Neural cell (in vitro differentiated cells): ENCODE measurements at regions not wholly inside any gene's neighbourhood (a gene's known extent, or its start where the extent isn't known, plus 50 kb on each side); places are given as distances from the start of the nearest gene placed in this dataset.

Experiments
- H2AFZ ChIP-seq: fragments of 200-600, 300-800 bp; sonication (generic), shearing (Covaris generic); 2 replicates; pipeline ENCODE4 v1.6.0; 2014; ENCODE audit warnings: low read depth, mild to moderate bottlenecking, antibody characterized with exemption, low read length, moderate library complexity
- H3F3A ChIP-seq: fragments of 200-600 bp; shearing (Covaris generic); 2 replicates; pipeline ENCODE4 v1.6.1; 2016; ENCODE audit warnings: mild to moderate bottlenecking, moderate library complexity, mixed read lengths, antibody characterized with exemption, low read length; ENCODE audit not compliant: insufficient read depth, poor library complexity, severe bottlenecking
- H3K27ac ChIP-seq: fragments of 200-600, 300-800 bp; sonication (generic), shearing (Covaris generic); 2 replicates; pipeline ENCODE4 v1.5.1; 2014; ENCODE audit warnings: mild to moderate bottlenecking, low read length, moderate library complexity
- H3K27me3 ChIP-seq: fragments of 300-800, 200-600 bp; sonication (generic), shearing (Covaris generic); 2 replicates; pipeline ENCODE4 v1.6.0; 2014; ENCODE audit warnings: mild to moderate bottlenecking, low read depth, low read length, moderate library complexity; ENCODE audit not compliant: insufficient read depth
- H3K36me3 ChIP-seq: fragments of 300-800, 200-600 bp; sonication (generic), shearing (Covaris generic); 2 replicates; pipeline ENCODE4 v1.5.1; 2014; ENCODE audit warnings: mild to moderate bottlenecking, antibody characterized with exemption, low read length, moderate library complexity; ENCODE audit not compliant: insufficient read depth
- H3K4me2 ChIP-seq: fragments of 300-800, 200-600 bp; sonication (generic), shearing (Covaris generic); 2 replicates; pipeline ENCODE4 v1.6.0; 2014; ENCODE audit warnings: mild to moderate bottlenecking, low read length
- H3K4me3 ChIP-seq: fragments of 300-800, 200-600 bp; sonication (generic), shearing (Covaris generic); 2 replicates; pipeline ENCODE4 v1.5.1; 2014; ENCODE audit warnings: mild to moderate bottlenecking, low read length, moderate library complexity
- H3K79me2 ChIP-seq: fragments of 200-600 bp; shearing (Covaris generic); replicated peaks from 2 replicates; pipeline ENCODE4 v1.6.0; 2014; ENCODE audit warnings: mild to moderate bottlenecking, low read length, moderate library complexity; ENCODE audit not compliant: insufficient read depth
- H3K9ac ChIP-seq: fragments of 300-800, 200-600 bp; sonication (generic), shearing (Covaris generic); 2 replicates; pipeline ENCODE4 v1.6.1; 2016; ENCODE audit warnings: mild to moderate bottlenecking, low read length, mixed read lengths
- H3K9me2 ChIP-seq: fragments of 200-600 bp; shearing (Covaris generic); 2 replicates; pipeline ENCODE4 v1.6.1; 2016; ENCODE audit warnings: mild to moderate bottlenecking, low read length, mixed read lengths; ENCODE audit not compliant: insufficient read depth
- H3K9me3 ChIP-seq: fragments of 200-600, 300-800 bp; sonication (generic), shearing (Covaris generic); 2 replicates; pipeline ENCODE4 v1.6.1; 2016; ENCODE audit warnings: mild to moderate bottlenecking, mixed run types, low read length, moderate library complexity, mixed read lengths
- H4K20me1 ChIP-seq: fragments of 200-600 bp; shearing (Covaris generic); 2 replicates; pipeline ENCODE4 v1.6.1; 2016; ENCODE audit warnings: mild to moderate bottlenecking, mixed run types; ENCODE audit not compliant: insufficient read depth
- EP300 ChIP-seq: fragments of 450-650 bp; conservative IDR thresholded peaks from 2 replicates; pipeline ENCODE4 v1.6.1; 2014; ENCODE audit warnings: antibody characterized with exemption, mild to moderate bottlenecking, moderate library complexity; ENCODE audit not compliant: poor library complexity, severe bottlenecking
- EZH2 ChIP-seq: fragments of 200-600, 300-800 bp; shearing (Covaris generic), sonication (generic); IDR thresholded peaks from 2 replicates; pipeline ENCODE4 v1.6.1; 2014; ENCODE audit warnings: antibody characterized with exemption, low read length, borderline replicate concordance, mild to moderate bottlenecking; ENCODE audit not compliant: insufficient read depth, poor library complexity, severe bottlenecking
- MXI1 ChIP-seq: fragments of 450-650 bp; conservative IDR thresholded peaks from 2 replicates; pipeline ENCODE4 v1.6.1; 2014; ENCODE audit warnings: antibody characterized with exemption, mild to moderate bottlenecking; ENCODE audit not compliant: poor library complexity, severe bottlenecking
- POLR2AphosphoS5 ChIP-seq: IDR thresholded peaks from 2 replicates; pipeline ENCODE4 v1.6.1; 2012
- RAD21 ChIP-seq: fragments of 450-650 bp; conservative IDR thresholded peaks from 2 replicates; pipeline ENCODE4 v1.6.1; 2014; ENCODE audit warnings: antibody characterized with exemption, mild to moderate bottlenecking, moderate library complexity
- REST ChIP-seq: IDR thresholded peaks from 2 replicates; pipeline ENCODE4 v1.6.1; 2012; ENCODE audit warnings: borderline replicate concordance
- SMC3 ChIP-seq: fragments of 450-650 bp; conservative IDR thresholded peaks from 2 replicates; pipeline ENCODE4 v1.6.1; 2014; ENCODE audit warnings: antibody characterized with exemption, mild to moderate bottlenecking, moderate library complexity; ENCODE audit not compliant: poor library complexity
- TAF1 ChIP-seq: IDR thresholded peaks from 2 replicates; pipeline ENCODE4 v1.6.1; 2012; ENCODE audit warnings: low read depth
- TF ChIP-seq, protein P1 (sequence below): fragments of 450-650 bp; IDR thresholded peaks from 2 replicates; pipeline ENCODE4 v1.5.1; 2014; ENCODE audit warnings: antibody characterized with exemption, mild to moderate bottlenecking, moderate library complexity; ENCODE audit not compliant: poor library complexity, severe bottlenecking

DNA sequence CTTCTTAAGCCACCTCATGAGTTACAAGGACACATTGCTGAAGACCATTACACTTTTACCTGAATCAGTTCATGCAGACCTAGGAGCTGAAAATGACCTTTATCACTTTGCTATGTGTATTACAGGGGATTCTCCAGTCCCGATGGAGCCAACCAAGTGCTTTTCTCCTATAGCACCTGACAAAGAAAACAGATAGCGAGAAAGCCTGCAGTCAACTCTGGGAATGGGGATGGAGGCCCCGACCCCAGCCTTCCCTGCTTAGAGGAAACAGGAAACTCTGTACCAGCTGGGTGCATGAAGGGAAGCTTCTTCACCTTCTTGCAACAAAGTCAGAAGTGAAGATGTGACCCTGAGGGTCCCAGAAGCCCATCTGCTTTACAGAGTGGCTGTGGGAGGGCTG, 168.3 kb upstream of the SEMA6D start:
- no peaks in the 10 kb centered on the region for H3K36me3 ChIP-seq
- no peak overlapping the region for H2AFZ ChIP-seq
- H3K27ac ChIP-seq = no peak overlapping the region
- no peak overlapping the region for H3K9ac ChIP-seq
- H3K4me2 ChIP-seq = no peak overlapping the region
- H3K79me2 ChIP-seq = no peaks in the 10 kb centered on the region
- H3K27me3 ChIP-seq = no peaks in the 10 kb centered on the region
- no peaks in the 10 kb centered on the region for H3K9me2 ChIP-seq
- no peaks in the 10 kb centered on the region for H3K9me3 ChIP-seq
- TF ChIP-seq, protein P1, sequence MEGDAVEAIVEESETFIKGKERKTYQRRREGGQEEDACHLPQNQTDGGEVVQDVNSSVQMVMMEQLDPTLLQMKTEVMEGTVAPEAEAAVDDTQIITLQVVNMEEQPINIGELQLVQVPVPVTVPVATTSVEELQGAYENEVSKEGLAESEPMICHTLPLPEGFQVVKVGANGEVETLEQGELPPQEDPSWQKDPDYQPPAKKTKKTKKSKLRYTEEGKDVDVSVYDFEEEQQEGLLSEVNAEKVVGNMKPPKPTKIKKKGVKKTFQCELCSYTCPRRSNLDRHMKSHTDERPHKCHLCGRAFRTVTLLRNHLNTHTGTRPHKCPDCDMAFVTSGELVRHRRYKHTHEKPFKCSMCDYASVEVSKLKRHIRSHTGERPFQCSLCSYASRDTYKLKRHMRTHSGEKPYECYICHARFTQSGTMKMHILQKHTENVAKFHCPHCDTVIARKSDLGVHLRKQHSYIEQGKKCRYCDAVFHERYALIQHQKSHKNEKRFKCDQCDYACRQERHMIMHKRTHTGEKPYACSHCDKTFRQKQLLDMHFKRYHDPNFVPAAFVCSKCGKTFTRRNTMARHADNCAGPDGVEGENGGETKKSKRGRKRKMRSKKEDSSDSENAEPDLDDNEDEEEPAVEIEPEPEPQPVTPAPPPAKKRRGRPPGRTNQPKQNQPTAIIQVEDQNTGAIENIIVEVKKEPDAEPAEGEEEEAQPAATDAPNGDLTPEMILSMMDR = no peak
- TF ChIP-seq POLR2AphosphoS5 = no peak
- no peak for TF ChIP-seq EZH2
- TF ChIP-seq TAF1 = no peak
- TF ChIP-seq SMC3 = no peak
- no peak for TF ChIP-seq RAD21
- no peak for TF ChIP-seq REST
- TF ChIP-seq EP300 = no peak
- TF ChIP-seq MXI1 = no peak
- H3K4me3 ChIP-seq = no peak overlapping the region
- no peaks in the 10 kb centered on the region for H3F3A ChIP-seq
- no peaks in the 10 kb centered on the region for H4K20me1 ChIP-seq

DNA sequence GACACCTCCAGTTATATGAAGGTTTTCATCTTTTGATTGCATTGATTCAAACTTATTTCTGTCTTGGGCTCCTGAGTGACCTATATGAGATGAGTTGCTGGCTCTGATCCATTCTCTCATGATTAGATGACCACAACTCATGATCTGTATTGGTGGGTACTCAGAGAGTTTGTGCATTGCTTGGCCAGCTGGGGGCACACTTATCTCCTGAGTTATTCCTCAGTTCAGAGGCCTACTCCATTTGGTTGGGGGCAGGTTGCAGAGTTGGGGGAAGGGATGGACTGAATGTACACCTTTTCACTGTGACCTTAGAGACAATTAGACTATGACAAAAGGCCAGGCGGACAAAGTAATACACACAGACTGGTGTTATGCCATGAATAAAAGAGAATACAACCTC, 166.2 kb upstream of the SEMA6D start:
- H3K27ac ChIP-seq = no peak overlapping the region
- H3K4me2 ChIP-seq = no peak overlapping the region
- no peaks in the 10 kb centered on the region for H3F3A ChIP-seq
- H3K4me3 ChIP-seq = no peak overlapping the region
- H3K79me2 ChIP-seq = no peaks in the 10 kb centered on the region
- H3K9ac ChIP-seq = no peak overlapping the region
- TF ChIP-seq POLR2AphosphoS5 (no peak), MXI1 (no peak), RAD21 (no peak), EP300 (no peak), EZH2 (no peak), TAF1 (no peak)
- TF ChIP-seq, protein P1 = no peak
- H3K36me3 ChIP-seq = no peaks in the 10 kb centered on the region
- no peaks in the 10 kb centered on the region for H4K20me1 ChIP-seq
- no peaks in the 10 kb centered on the region for H3K9me2 ChIP-seq
- H2AFZ ChIP-seq = no peak overlapping the region
- H3K9me3 ChIP-seq = no peaks in the 10 kb centered on the region
- H3K27me3 ChIP-seq = no peaks in the 10 kb centered on the region
